H1 (cell line): ENCODE measurements at regions not wholly inside any gene's neighbourhood (a gene's known extent, or its start where the extent isn't known, plus 50 kb on each side); places are given as distances from the start of the nearest gene placed in this dataset.

Experiments
- CREB1 ChIP-seq: IDR thresholded peaks from 2 replicates; pipeline ENCODE4 v1.6.1; 2012; ENCODE audit warnings: inconsistent platforms
- RXRA ChIP-seq: IDR thresholded peaks from 2 replicates; pipeline ENCODE4 v1.6.1; 2011; ENCODE audit warnings: low read depth, mild to moderate bottlenecking, low read length, moderate library complexity; ENCODE audit not compliant: insufficient read depth

- TF ChIP-seq RXRA (no peak), CREB1 (no peak)
Observed at GRCh38 chr13:80571346-80572307, 230.7 kb upstream of the SPRY2 start (continued).
